Esophagus (tissue), 2 donors: ENCODE measurements at regions not wholly inside any gene's neighbourhood (a gene's known extent, or its start where the extent isn't known, plus 50 kb on each side); places are given as distances from the start of the nearest gene placed in this dataset.
A peak's percentile ranks its signal among the peaks of the same experiment; 100 is the strongest.

Source experiments
- H3K27ac ChIP-seq, 2 donors: one replicate each; pipeline ENCODE4 v1.5.1; 2013; ENCODE audit warnings: low read depth in 2 of 2, mild to moderate bottlenecking in 2 of 2, inconsistent platforms in 1 of 2, low read length in 1 of 2, moderate library complexity in 1 of 2
- H3K27me3 ChIP-seq, 2 donors: one replicate each; pipeline ENCODE4 v1.6.1; 2013; ENCODE audit warnings: low read length in 2 of 2, control low read depth in 1 of 2, mild to moderate bottlenecking in 1 of 2; ENCODE audit not compliant: insufficient read depth in 2 of 2, control insufficient read depth in 1 of 2
- H3K36me3 ChIP-seq, 2 donors: one replicate each; pipeline ENCODE4 v1.6.1; 2013; ENCODE audit warnings: low read length in 1 of 2; ENCODE audit not compliant: control insufficient read depth in 2 of 2, insufficient read depth in 2 of 2
- H3K4me1 ChIP-seq, 2 donors: one replicate each; pipeline ENCODE4 v1.6.1; 2013; ENCODE audit warnings: low read length in 1 of 2; ENCODE audit not compliant: control insufficient read depth in 2 of 2, insufficient read depth in 2 of 2
- H3K4me3 ChIP-seq, 2 donors: one replicate each; pipeline ENCODE4 v1.5.1; 2013; ENCODE audit warnings: low read length in 2 of 2, mild to moderate bottlenecking in 2 of 2, low read depth in 1 of 2, moderate library complexity in 1 of 2
- H3K9me3 ChIP-seq, 2 donors: one replicate each; pipeline ENCODE4 v1.6.1; 2013; ENCODE audit warnings: mild to moderate bottlenecking in 2 of 2, low read depth in 1 of 2, low read length in 1 of 2, moderate library complexity in 1 of 2; ENCODE audit not compliant: control insufficient read depth in 2 of 2, insufficient read depth in 1 of 2
- WGBS, 2 donors: extraction: QIAGEN DNeasy Blood & Tissue Kit; methylation state at CpG; one replicate each; pipeline ENCODE4 v1.1.7; 2013; 5-methylcytosine and 5-hydroxymethylcytosine counted together
- donor health status: healthy with polysubstance abuse.
- donor health status: Bipolar disorder and iron deficiency.

DNA sequence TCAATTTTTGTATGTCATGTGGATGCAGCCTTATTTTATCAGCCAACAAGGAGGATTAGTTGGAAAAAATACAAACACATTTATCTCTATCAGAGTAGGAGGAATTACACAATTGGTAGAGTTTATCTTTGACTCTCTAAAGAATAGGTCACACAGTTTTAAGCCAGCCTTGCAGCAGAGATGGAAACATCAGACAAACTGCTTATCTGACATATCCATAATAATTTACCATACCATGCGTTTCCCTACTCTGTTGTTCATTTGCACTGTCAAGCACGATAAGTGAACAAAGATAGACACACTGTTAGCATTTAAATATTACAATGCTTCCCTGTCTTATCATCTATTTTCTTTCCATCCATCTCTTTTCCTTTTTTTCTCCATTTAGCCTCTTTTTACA is 283.7 kb upstream of the SMIM30 start:
- no peak overlapping the region for H3K4me3 ChIP-seq
- 64 to 66% methylated on average over 2 of the region's 2 CpGs for WGBS, 2 donors
- H3K27me3 ChIP-seq = no peaks in the 10 kb centered on the region
- H3K27ac ChIP-seq = no peak overlapping the region
- no peaks in the 10 kb centered on the region for H3K4me1 ChIP-seq
- H3K36me3 ChIP-seq = no peaks in the 10 kb centered on the region
- H3K9me3 ChIP-seq = no peaks in the 10 kb centered on the region

DNA sequence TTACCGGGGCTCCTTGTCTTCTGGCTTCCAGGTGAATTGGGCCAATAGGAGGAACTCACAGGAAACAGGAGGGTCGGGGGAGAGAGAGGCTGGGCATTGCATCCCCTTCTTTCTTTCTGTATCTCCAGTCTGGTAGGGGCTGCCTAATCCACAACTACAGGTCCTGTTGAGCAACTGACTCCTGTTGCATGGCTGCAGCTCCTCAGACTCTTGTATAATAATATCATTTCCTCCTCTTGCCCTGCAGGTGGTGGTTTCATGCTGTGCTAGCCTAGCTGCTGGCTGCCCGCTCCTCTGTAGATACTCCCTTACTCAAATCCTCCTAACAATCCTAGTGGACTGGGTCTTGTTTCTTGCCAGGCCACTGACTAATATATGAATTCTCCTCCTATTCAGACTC is 276.5 kb upstream of the SMIM30 start:
- Histone ChIP-seq H3K9me3 (no peaks in the 10 kb centered on the region), H3K4me1 (no peaks in the 10 kb centered on the region), H3K27me3 (no peaks in the 10 kb centered on the region), H3K4me3 (no peak overlapping the region), H3K27ac (no peak overlapping the region), H3K36me3 (no peaks in the 10 kb centered on the region)
- 62 to 78% methylated on average over 3 of the region's 3 CpGs for WGBS, 2 donors

DNA sequence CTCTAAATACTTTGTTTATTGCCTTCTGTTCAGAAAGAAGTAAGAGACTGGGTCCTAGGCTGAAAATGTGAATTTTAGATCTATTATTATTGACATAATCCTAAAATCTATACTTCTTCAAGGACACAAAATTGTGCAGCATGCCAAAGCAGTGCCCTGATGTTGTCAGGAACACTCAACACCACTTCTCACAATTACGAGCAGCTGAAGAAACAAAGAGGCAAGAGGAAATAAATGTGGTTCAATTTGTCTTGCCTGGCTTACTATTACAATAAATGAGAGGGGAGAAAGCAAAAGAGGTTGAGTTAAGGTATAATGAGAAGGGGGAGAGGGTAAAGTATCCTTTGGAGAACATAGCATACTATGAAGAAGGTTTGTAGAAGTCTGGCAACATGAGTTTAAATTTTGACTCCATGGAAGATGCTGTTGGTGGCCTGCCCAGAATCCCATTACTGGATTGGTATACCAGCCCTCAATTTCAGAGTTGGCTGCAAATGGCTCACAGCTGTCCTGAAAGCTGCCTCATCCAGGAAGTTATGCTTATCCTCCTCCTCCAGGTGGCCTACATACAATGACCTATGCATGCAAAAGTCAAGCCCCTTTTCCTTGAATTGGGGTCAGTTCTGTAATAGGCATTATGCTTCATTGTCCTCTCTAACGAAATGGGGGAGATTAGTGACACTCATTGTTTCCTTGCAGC is 274.6 kb upstream of the SMIM30 start:
- no peaks in the 10 kb centered on the region for H3K27me3 ChIP-seq
- H3K9me3 ChIP-seq = no peaks in the 10 kb centered on the region
- H3K4me3 ChIP-seq = no peak overlapping the region
- H3K4me1 ChIP-seq = no peaks in the 10 kb centered on the region
- no peak overlapping the region for H3K27ac ChIP-seq
- H3K36me3 ChIP-seq = no peaks in the 10 kb centered on the region
- 69 to 74% methylated on average over 2 of the region's 2 CpGs for WGBS, 2 donors

DNA sequence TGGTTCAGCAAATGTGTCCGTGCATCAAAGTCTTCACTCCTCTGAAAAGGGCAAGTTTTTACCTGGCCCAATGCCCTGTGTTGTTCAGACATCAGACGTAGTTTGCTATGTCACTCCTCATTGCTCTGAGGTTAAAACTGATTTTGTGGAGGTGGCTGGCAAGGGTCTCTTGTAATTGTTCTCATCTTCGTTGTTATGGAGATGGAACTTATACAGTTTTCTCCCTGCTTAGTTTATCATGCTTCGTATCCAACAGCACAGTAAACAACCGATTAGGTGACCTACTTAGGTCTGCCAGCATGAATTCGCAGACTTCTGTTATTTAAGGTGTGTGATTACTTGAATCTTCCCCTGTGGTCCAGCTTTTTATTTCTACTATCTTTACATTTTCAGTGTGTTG is 274.1 kb upstream of the SMIM30 start:
- Histone ChIP-seq H3K27me3 (no peaks in the 10 kb centered on the region), H3K9me3 (no peaks in the 10 kb centered on the region), H3K36me3 (no peaks in the 10 kb centered on the region), H3K27ac (no peak overlapping the region), H3K4me1 (no peaks in the 10 kb centered on the region), H3K4me3 (no peak overlapping the region)
- WGBS, 2 donors = 37 to 46% methylated on average over 6 of the region's 6 CpGs

DNA sequence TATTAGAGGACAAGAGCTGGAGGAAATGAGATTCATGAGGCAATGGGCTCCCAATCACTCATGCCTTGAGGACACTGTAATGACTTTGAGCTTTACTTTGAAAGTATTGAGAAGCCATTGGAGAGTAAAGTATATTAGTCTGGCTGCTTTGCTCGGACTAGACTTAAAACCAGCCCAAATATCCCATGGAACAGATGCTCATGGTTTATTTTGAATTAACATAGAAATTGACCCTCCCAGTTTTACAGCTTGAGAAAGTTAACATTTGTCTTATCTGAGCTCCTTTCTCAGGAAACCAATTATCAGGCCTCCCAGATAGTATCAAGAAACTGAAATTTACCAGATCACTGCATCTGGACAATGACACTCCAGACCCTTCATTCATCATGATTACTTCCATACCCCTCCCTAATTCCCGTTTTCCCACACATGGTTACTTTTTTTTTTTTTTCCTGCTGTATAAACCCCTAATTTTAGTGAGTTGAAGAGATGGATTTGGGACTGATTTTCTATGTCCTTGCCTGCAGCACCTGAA is 270.8 kb upstream of the SMIM30 start:
- 59 to 62% methylated on average over 2 of the region's 2 CpGs for WGBS, 2 donors
- H3K4me3 ChIP-seq = no peak overlapping the region
- H3K9me3 ChIP-seq = no peaks in the 10 kb centered on the region
- H3K27me3 ChIP-seq = no peaks in the 10 kb centered on the region
- no peaks in the 10 kb centered on the region for H3K4me1 ChIP-seq
- no peaks in the 10 kb centered on the region for H3K36me3 ChIP-seq
- no peak overlapping the region for H3K27ac ChIP-seq

DNA sequence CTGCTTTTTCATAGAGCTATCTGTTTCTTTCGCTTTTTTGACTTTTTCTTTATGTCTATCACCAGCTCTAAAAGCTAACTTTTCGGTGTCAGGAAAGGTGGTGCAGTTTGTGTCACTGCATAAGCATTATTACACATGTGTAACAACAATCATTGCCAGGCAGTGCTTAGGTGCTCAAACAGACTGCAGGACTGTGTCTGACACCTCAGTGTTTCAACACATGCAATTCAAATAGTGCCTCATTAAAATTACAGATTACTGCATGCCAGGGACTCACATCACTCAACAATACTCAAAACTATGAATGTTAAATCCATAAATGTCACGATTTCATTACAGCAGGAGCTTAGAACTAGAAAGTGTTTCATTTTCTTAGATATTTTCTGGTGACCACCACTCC is 265.3 kb upstream of the SMIM30 start:
- Histone ChIP-seq H3K36me3 (no peaks in the 10 kb centered on the region), H3K27me3 (no peaks in the 10 kb centered on the region), H3K27ac (no peak overlapping the region), H3K4me1 (no peaks in the 10 kb centered on the region), H3K4me3 (no peak overlapping the region), H3K9me3 (no peaks in the 10 kb centered on the region)
- WGBS, 2 donors = 76 to 88% methylated on average over 3 of the region's 3 CpGs

DNA sequence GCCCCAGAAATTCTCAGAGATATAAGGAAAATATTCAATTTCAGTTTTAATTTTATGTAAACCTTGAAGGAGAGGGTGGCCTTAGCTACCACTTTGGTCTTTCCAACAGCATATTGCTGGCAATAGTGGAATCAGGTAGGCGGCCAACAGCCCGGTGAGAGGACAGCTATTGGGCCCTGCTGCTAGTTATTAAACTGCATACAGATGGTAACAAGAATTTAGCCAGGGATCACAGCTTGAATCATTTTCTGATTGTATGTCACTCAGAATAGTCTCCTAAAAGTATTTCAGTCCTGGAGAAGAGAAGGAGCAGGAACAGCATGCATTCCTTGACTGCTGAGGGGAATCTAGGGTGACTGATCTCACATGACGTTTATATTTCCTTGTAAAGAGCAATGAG is 261.4 kb upstream of the SMIM30 start:
- H3K9me3 ChIP-seq = no peaks in the 10 kb centered on the region
- no peaks in the 10 kb centered on the region for H3K4me1 ChIP-seq
- no peak overlapping the region for H3K4me3 ChIP-seq
- no peaks in the 10 kb centered on the region for H3K27me3 ChIP-seq
- no peaks in the 10 kb centered on the region for H3K36me3 ChIP-seq
- 92 to 94% methylated on average over 3 of the region's 3 CpGs for WGBS, 2 donors
- no peak overlapping the region for H3K27ac ChIP-seq

DNA sequence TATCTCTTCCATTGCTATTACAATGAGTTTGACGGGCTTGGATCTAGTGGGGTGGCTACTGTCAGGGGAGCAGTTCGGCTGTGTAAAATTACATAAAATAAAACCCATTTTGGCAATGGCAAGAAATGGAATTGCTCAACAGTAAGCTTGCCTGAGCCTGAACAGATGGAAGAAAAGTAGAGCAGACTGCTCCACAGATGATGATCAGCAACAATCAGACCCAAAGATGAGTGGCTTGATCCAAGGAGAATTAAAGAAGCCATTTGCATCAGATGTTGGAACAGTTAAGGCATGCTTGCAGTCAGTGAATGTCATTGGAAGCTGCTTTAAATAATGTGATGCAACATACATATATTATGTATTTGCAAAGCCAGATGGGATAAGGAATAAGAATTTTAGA is 256.6 kb upstream of the SMIM30 start:
- H3K4me1 ChIP-seq = no peaks in the 10 kb centered on the region
- no peak overlapping the region for H3K4me3 ChIP-seq
- H3K36me3 ChIP-seq = no peaks in the 10 kb centered on the region
- no peaks in the 10 kb centered on the region for H3K27me3 ChIP-seq
- 67 to 69% methylated on average over 2 of the region's 2 CpGs for WGBS, 2 donors
- no peaks in the 10 kb centered on the region for H3K9me3 ChIP-seq
- H3K27ac ChIP-seq = no peak overlapping the region

DNA sequence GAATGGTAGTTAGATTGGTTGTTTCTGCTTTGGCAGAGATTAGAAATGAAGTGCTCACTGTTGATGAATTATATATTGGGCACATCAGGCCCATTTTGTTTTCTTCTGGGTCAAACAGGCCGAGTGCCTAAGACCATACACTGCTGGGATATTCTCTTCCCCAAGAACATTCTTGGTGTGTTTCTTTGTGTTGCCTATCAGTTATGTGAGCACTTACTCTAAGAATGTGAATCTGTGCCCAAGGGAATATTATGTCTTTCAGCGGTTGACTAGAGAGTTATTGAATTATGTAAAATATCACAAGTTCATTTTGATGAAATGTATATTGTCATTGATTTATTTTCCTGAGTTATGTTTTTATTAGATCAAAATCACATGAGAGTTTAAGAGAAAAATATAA is 255.5 kb upstream of the SMIM30 start:
- Histone ChIP-seq H3K36me3 (no peaks in the 10 kb centered on the region), H3K27ac (no peak overlapping the region), H3K27me3 (no peaks in the 10 kb centered on the region), H3K4me1 (no peaks in the 10 kb centered on the region), H3K4me3 (no peak overlapping the region), H3K9me3 (no peaks in the 10 kb centered on the region)
- WGBS, 2 donors = 67 to 83% methylated on average over 2 of the region's 2 CpGs

DNA sequence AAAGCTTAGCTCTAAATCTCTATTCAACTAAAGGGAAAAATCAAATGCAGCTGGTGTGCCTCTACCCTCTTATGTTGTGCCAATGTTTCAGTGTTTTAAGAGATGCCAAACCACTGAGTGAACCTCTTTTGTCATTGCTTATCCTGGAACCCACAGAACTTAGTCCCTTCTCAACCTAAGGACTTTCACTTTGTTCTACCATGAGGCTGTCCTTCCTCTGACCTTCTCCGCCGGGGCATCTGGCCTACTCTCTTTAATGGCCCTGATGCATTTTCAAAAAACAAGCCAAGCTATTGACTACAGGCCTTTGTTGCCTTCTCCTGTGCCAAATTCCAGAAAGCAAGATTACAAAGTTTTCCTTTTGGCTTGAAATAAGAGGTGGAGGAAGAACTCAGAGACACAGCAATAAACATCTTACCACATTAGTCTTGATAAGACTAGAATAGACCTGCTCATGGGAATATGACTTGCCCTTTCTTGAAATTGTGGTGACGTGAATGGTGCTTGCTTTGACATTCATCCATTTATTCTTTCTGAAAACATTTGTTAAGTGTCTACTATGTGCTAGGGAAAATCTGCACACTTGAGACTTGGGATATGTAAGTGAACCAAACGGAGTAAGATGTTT is 253.2 kb upstream of the SMIM30 start:
- H3K27ac ChIP-seq = peak overlapping the region in 1 of 2 donors; percentile 47
- no peaks in the 10 kb centered on the region for H3K4me1 ChIP-seq
- H3K4me3 ChIP-seq = no peak overlapping the region
- H3K27me3 ChIP-seq = no peaks in the 10 kb centered on the region
- WGBS, 2 donors = 24 to 44% methylated on average over 4 of the region's 4 CpGs
- no peaks in the 10 kb centered on the region for H3K36me3 ChIP-seq
- H3K9me3 ChIP-seq = no peaks in the 10 kb centered on the region
